K562 (cell line): ENCODE measurements at regions not wholly inside any gene's neighbourhood (a gene's known extent, or its start where the extent isn't known, plus 50 kb on each side); places are given as distances from the start of the nearest gene placed in this dataset.

Source experiments
- ATAC-seq: fragments of 200-7000 bp; cut with Tn5 transposase; 3 replicates; pipeline ENCODE4 v1.9.1; 2020; ENCODE audit warnings: moderate library complexity
- BruUV-seq: library from RNA; stranded (reverse); fragments of 400-500 nt; replicated peaks from 2 replicates; lab custom pipeline; 2021; lab: Mats Ljungman, UMichigan
- CTCF ChIA-PET: fragments of 300-600 bp; formaldehyde crosslinking; extraction: SDS; loops from one replicate; lab custom pipeline; 2021; ENCODE audit warnings: low intra/inter-chr PET ratio; lab: Yijun Ruan, JAX
- POLR2A ChIA-PET: fragments of 300-600, 350-650 bp; sonication (Branson Sonifier 250); formaldehyde crosslinking; extraction: SDS; loops from one replicate; lab custom pipeline; 2021; ENCODE audit warnings: antibody characterized with exemption, inconsistent platforms; lab: Yijun Ruan, JAX
- DNase-seq, 4 experiments: peaks; one replicate each; pipeline versions ENCODE4 v3.0.0 to v3.0.0-alpha.2; 2011 to 2018; ENCODE audit warnings: low spot score in 3 of 4, mixed read lengths in 3 of 4; ENCODE audit errors: extremely low read depth in 1 of 4
- FAIRE-seq: peaks from 2 replicates; lab custom pipeline; 2011; peaks lifted over from hg19 to GRCh38; lab: Jason Lieb, UNC
- H2AFZ ChIP-seq: 2 replicates; pipeline ENCODE4 v1.6.0; 2011; ENCODE audit warnings: low read depth, low read length, control low read depth, inconsistent platforms
- H3K27ac ChIP-seq: fragments of 200-600 bp; 3 replicates; pipeline ENCODE4 v1.8.0; 2011; ENCODE audit warnings: low read depth, mild to moderate bottlenecking, control low read depth, inconsistent platforms, low read length, moderate library complexity, mixed read lengths; ENCODE audit errors: extremely low read depth
- H3K27me3 ChIP-seq, 2 experiments: fragments of 300-600 bp in 1 of 2; 2 replicates in 1 of 2; 3 replicates in 1 of 2; pipeline versions ENCODE4 v1.6.0 to v1.8.0; 2011; ENCODE audit warnings: inconsistent platforms in 2 of 2, low read length in 2 of 2, mild to moderate bottlenecking in 1 of 2, mixed read lengths in 1 of 2, moderate library complexity in 1 of 2; ENCODE audit not compliant: control insufficient read depth in 2 of 2, insufficient read depth in 2 of 2
- H3K36me3 ChIP-seq: fragments of 300-600 bp; 3 replicates; pipeline ENCODE4 v1.8.0; 2011; ENCODE audit warnings: mild to moderate bottlenecking, low read length, inconsistent platforms; ENCODE audit not compliant: control insufficient read depth, insufficient read depth
- H3K4me1 ChIP-seq, 2 experiments: fragments of 200-600 bp in 1 of 2; replicated peaks in 1 of 2; 2 replicates in 1 of 2; 3 replicates in 1 of 2; pipeline versions ENCODE4 v1.5.1 to v1.8.0; 2011; ENCODE audit warnings: inconsistent platforms in 2 of 2, low read length in 2 of 2, mild to moderate bottlenecking in 1 of 2, mixed read lengths in 1 of 2, moderate library complexity in 1 of 2; ENCODE audit not compliant: control insufficient read depth in 2 of 2, insufficient read depth in 2 of 2
- H3K4me2 ChIP-seq: 2 replicates; pipeline ENCODE4 v1.6.1; 2011; ENCODE audit warnings: low read length, control low read depth, inconsistent platforms, mixed read lengths; ENCODE audit not compliant: insufficient read depth
- H3K4me3 ChIP-seq: fragments of 200-600 bp; sonication (generic), shearing (Covaris generic); 2 replicates; pipeline ENCODE4 v1.5.1; 2016; ENCODE audit warnings: control low read depth, inconsistent platforms
- H3K79me2 ChIP-seq: fragments of 200-600 bp; 3 replicates; pipeline ENCODE4 v1.8.0; 2011; ENCODE audit warnings: low read length, inconsistent platforms; ENCODE audit not compliant: control insufficient read depth, insufficient read depth
- H3K9ac ChIP-seq, 2 experiments: 2 replicates each; pipeline versions ENCODE4 v1.6.0 to v1.6.1; 2011; ENCODE audit warnings: low read depth in 2 of 2, low read length in 2 of 2, control low read depth in 1 of 2, inconsistent platforms in 1 of 2, mild to moderate bottlenecking in 1 of 2, mixed read lengths in 1 of 2; ENCODE audit not compliant: insufficient read depth in 1 of 2
- H3K9me1 ChIP-seq: one replicate; pipeline ENCODE4 v1.6.0; 2011; ENCODE audit warnings: inconsistent platforms, mild to moderate bottlenecking, low read length, moderate library complexity; ENCODE audit not compliant: control insufficient read depth, insufficient read depth
- H3K9me3 ChIP-seq: replicated peaks from 2 replicates; pipeline ENCODE4 v1.5.1; 2011; ENCODE audit warnings: low read depth, low read length, inconsistent platforms; ENCODE audit not compliant: control insufficient read depth, insufficient read depth
- H4K20me1 ChIP-seq: replicated peaks from 2 replicates; pipeline ENCODE4 v1.6.1; 2011; ENCODE audit warnings: low read length, inconsistent platforms, mixed read lengths; ENCODE audit not compliant: control insufficient read depth, insufficient read depth
- ASH1L ChIP-seq: fragments of 450-650 bp; IDR thresholded peaks from 2 replicates; pipeline ENCODE4 v1.6.1; 2018; ENCODE audit warnings: borderline replicate concordance, mild to moderate bottlenecking, low read depth; ENCODE audit not compliant: partially characterized antibody
- BRF2 ChIP-seq: IDR thresholded peaks from 3 replicates; pipeline ENCODE4 v1.6.1; 2011; ENCODE audit warnings: borderline replicate concordance, mild to moderate bottlenecking; ENCODE audit not compliant: insufficient read length, insufficient read depth
- MTA1 ChIP-seq: fragments of 450-650 bp; IDR thresholded peaks from 2 replicates; pipeline ENCODE4 v1.6.1; 2017; ENCODE audit warnings: borderline replicate concordance
- NCOA4 ChIP-seq: fragments of 450-650 bp; IDR thresholded peaks from 2 replicates; pipeline ENCODE4 v1.6.1; 2018; ENCODE audit warnings: mild to moderate bottlenecking; ENCODE audit not compliant: partially characterized antibody
- POLR2AphosphoS2 ChIP-seq: IDR thresholded peaks from 2 replicates; pipeline ENCODE4 v1.6.1; 2012; ENCODE audit warnings: low read length, improper control_type of control experiment
- POLR2G ChIP-seq: fragments of 200-400 bp; formaldehyde crosslinking; IDR thresholded peaks from 2 replicates; pipeline ENCODE4 v1.6.1; 2017; ENCODE audit warnings: low read depth, mild to moderate bottlenecking, antibody characterized with exemption, low read length, moderate library complexity
- ZNF668 ChIP-seq: fragments of 250-450 bp; sonication (Bioruptor Pico); IDR thresholded peaks from 2 replicates; pipeline ENCODE4 v1.8.0; 2022; ENCODE audit warnings: mild to moderate bottlenecking, inconsistent platforms
- WGBS: fragments of 100-300 bp; shearing (Covaris generic); methylation state at CpG from one replicate; pipeline ENCODE4 v1.1.6; 2016; ENCODE audit warnings: low coverage, mixed read lengths; ENCODE audit not compliant: insufficient coverage; ENCODE audit errors: missing lambda C conversion rate; 5-methylcytosine and 5-hydroxymethylcytosine counted together
- in situ Hi-C: fragments of 300-500 bp; cut with MboI; formaldehyde crosslinking; loops from 4 replicates; pipeline ENCODE4 v1.15.0; 2018; ENCODE audit warnings: inconsistent platforms, mixed read lengths
- intact Hi-C: fragments of 100-400 bp; cut with micrococcal nuclease; formaldehyde crosslinking; loops from 2 replicates; pipeline ENCODE4 v1.14.2; 2022
- TF ChIP-seq, protein P1 (sequence below): fragments of 250-450 bp; sonication (Bioruptor Pico); IDR thresholded peaks from 2 replicates; pipeline ENCODE4 v1.9.0; 2021; ENCODE audit warnings: mild to moderate bottlenecking, inconsistent platforms

DNA sequence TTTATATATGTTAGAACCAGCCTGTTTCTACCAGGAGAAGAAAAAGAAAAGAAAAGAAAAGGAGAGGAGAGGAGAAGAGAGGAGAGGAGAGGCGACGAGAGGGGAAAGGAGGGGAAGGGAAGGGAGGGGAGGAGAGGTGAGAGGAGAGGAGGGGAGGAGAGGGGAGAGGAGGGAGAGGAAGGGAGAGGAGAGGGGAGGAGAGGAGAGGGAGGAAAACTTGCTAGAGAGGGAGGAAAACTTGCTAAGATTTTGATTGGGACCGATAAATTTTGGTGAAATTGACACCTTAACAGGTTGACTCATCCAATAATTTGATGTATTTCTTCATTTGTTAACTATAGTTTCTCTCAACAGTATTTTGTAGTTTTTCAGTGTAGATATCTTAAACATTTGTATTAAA, 164.0 kb upstream of the SYT1 start:
- ChIA-PET CTCF (no interaction called here), POLR2A (no interaction called here)
- in situ Hi-C loops, result no loop called here
- H3K27me3 ChIP-seq, result no peaks in the 10 kb centered on the region
- WGBS, result 10% methylated on average over 3 of the region's 3 CpGs
- H3K4me2 ChIP-seq, result no peak overlapping the region
- no peak overlapping the region for H3K4me3 ChIP-seq
- no peak overlapping the region for H3K27ac ChIP-seq
- no peaks in the 10 kb centered on the region for H3K9me1 ChIP-seq
- H3K9ac ChIP-seq, result no peak overlapping the region
- FAIRE-seq (no peak), DNase-seq (no peak), ATAC-seq (no peak)
- no peaks in the 10 kb centered on the region for H4K20me1 ChIP-seq
- intact Hi-C loops, result no loop called here
- no peaks in the 10 kb centered on the region for H3K79me2 ChIP-seq
- BruUV-seq, result no TSS peak
- TF ChIP-seq BRF2 (no peak), POLR2AphosphoS2 (no peak), MTA1 (no peak), NCOA4 (no peak), ASH1L (no peak), POLR2G (no peak), ZNF668 (CRISPR knock-in tag) (no peak)
- TF ChIP-seq, protein P1, sequence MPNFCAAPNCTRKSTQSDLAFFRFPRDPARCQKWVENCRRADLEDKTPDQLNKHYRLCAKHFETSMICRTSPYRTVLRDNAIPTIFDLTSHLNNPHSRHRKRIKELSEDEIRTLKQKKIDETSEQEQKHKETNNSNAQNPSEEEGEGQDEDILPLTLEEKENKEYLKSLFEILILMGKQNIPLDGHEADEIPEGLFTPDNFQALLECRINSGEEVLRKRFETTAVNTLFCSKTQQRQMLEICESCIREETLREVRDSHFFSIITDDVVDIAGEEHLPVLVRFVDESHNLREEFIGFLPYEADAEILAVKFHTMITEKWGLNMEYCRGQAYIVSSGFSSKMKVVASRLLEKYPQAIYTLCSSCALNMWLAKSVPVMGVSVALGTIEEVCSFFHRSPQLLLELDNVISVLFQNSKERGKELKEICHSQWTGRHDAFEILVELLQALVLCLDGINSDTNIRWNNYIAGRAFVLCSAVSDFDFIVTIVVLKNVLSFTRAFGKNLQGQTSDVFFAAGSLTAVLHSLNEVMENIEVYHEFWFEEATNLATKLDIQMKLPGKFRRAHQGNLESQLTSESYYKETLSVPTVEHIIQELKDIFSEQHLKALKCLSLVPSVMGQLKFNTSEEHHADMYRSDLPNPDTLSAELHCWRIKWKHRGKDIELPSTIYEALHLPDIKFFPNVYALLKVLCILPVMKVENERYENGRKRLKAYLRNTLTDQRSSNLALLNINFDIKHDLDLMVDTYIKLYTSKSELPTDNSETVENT (CRISPR knock-in tag), result no peak
- H3K36me3 ChIP-seq, result no peaks in the 10 kb centered on the region
- no peaks in the 10 kb centered on the region for H3K9me3 ChIP-seq
- no peaks in the 10 kb centered on the region for H3K4me1 ChIP-seq
- no peak overlapping the region for H2AFZ ChIP-seq
